DOHH2 (cell line): ENCODE measurements at regions not wholly inside any gene's neighbourhood (a gene's known extent, or its start where the extent isn't known, plus 50 kb on each side); places are given as distances from the start of the nearest gene placed in this dataset.

Source experiments
- H3F3A ChIP-seq: fragments of 200-600 bp; sonication (generic), shearing (Covaris generic); 2 replicates; pipeline ENCODE4 v1.6.0; 2016; ENCODE audit warnings: antibody characterized with exemption, mild to moderate bottlenecking; ENCODE audit not compliant: control insufficient read depth, insufficient read depth
- H3K27ac ChIP-seq: fragments of 200-600 bp; sonication (generic); 2 replicates; pipeline ENCODE4 v1.5.1; 2014; ENCODE audit warnings: low read depth, mild to moderate bottlenecking, low read length, moderate library complexity
- H3K27me3 ChIP-seq: fragments of 200-600 bp; sonication (generic); 2 replicates; pipeline ENCODE4 v1.6.1; 2014; ENCODE audit warnings: mild to moderate bottlenecking, low read length, mixed read lengths; ENCODE audit not compliant: control insufficient read depth
- H3K36me3 ChIP-seq: fragments of 200-600 bp; sonication (generic); 2 replicates; pipeline ENCODE4 v1.6.1; 2014; ENCODE audit warnings: mild to moderate bottlenecking, low read length, moderate library complexity, mixed read lengths; ENCODE audit not compliant: control insufficient read depth
- H3K4me1 ChIP-seq: fragments of 200-600 bp; sonication (generic); 2 replicates; pipeline ENCODE4 v1.6.1; 2014; ENCODE audit warnings: mild to moderate bottlenecking, low read length, mixed read lengths; ENCODE audit not compliant: control insufficient read depth
- H3K4me2 ChIP-seq: fragments of 200-600 bp; sonication (generic); 2 replicates; pipeline ENCODE4 v1.6.0; 2014; ENCODE audit warnings: mild to moderate bottlenecking, low read length, moderate library complexity
- H3K4me3 ChIP-seq: fragments of 200-600 bp; sonication (generic); 2 replicates; pipeline ENCODE4 v1.5.1; 2014; ENCODE audit warnings: mild to moderate bottlenecking, low read length, mixed read lengths
- H3K79me2 ChIP-seq: fragments of 200-600 bp; sonication (generic); 2 replicates; pipeline ENCODE4 v1.6.1; 2014; ENCODE audit warnings: mild to moderate bottlenecking, low read length, mixed read lengths; ENCODE audit not compliant: control insufficient read depth
- H3K9me2 ChIP-seq: fragments of 200-600 bp; sonication (generic); replicated peaks from 2 replicates; pipeline ENCODE4 v1.6.1; 2014; ENCODE audit warnings: mild to moderate bottlenecking, low read length, mixed read lengths; ENCODE audit not compliant: control insufficient read depth
- H3K9me3 ChIP-seq: fragments of 200-600 bp; sonication (generic); 2 replicates; pipeline ENCODE4 v1.6.1; 2014; ENCODE audit warnings: antibody characterized with exemption, low read length, mixed read lengths; ENCODE audit not compliant: control insufficient read depth, insufficient read depth
- H4K20me1 ChIP-seq: fragments of 200-600 bp; sonication (generic); 2 replicates; pipeline ENCODE4 v1.6.0; 2014; ENCODE audit warnings: low read depth, mild to moderate bottlenecking, antibody characterized with exemption, low read length, moderate library complexity; ENCODE audit not compliant: control insufficient read depth, insufficient read depth
- EZH2phosphoT487 ChIP-seq: fragments of 200-600 bp; sonication (generic); IDR thresholded peaks from 2 replicates; pipeline ENCODE4 v1.6.1; 2017; ENCODE audit warnings: borderline replicate concordance, mild to moderate bottlenecking, antibody characterized with exemption, low read length, moderate library complexity, mixed read lengths
- TF ChIP-seq, protein P1 (sequence below): fragments of 200-600 bp; sonication (generic); IDR thresholded peaks from one replicate; pipeline ENCODE4 v1.5.1; 2014; ENCODE audit warnings: antibody characterized with exemption, mild to moderate bottlenecking, low read depth, low read length; ENCODE audit not compliant: poor library complexity, severe bottlenecking

DNA sequence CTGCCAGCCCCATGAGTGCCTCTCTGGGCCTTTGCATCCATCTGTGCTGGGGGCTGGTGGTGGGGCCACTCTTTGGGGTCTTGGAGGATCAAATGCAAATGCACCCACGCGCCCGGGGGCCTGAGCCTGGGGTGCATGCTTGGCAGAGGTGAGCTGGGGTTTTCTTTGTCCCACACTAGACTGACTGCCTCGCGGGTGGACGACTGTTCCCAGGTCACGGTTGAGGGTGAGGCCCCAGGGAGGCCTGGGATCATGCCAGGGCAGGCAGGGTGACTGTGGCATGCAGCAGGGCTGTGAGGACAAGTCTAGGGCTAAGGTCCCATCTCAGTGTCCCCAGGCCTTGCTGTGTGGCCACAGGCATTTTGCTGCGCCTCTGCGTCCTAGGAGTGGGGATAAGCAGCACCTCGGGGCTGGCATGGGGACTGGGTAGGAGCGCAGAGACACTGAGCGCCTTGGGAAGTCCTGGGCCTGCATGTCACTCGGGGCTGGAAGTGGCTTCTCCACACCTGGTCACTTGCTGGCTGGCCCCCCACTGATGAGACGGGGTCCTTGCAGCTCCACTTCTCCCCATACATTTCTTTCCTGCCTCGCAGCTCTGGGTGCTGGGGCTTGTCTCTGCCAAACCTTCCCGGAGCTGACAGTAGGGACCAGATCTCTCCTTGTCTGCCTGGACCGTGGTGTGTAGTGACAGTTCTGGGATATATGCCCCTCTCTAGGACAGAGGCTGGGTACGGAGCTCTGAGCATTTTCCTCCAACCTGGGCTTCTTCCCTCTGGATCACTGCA, 133.1 kb downstream of the CTTN start:
- Histone ChIP-seq H3K9me2 (no peaks in the 10 kb centered on the region), H3K4me3 (no peak overlapping the region), H3F3A (no peaks in the 10 kb centered on the region), H3K9me3 (no peaks in the 10 kb centered on the region), H3K27ac (no peak overlapping the region), H3K27me3 (no peaks in the 10 kb centered on the region), H3K4me2 (no peak overlapping the region), H3K4me1 (no peaks in the 10 kb centered on the region), H3K36me3 (no peaks in the 10 kb centered on the region), H4K20me1 (no peaks in the 10 kb centered on the region), H3K79me2 (no peaks in the 10 kb centered on the region)
- TF ChIP-seq EZH2phosphoT487: no peak
- TF ChIP-seq, protein P1, sequence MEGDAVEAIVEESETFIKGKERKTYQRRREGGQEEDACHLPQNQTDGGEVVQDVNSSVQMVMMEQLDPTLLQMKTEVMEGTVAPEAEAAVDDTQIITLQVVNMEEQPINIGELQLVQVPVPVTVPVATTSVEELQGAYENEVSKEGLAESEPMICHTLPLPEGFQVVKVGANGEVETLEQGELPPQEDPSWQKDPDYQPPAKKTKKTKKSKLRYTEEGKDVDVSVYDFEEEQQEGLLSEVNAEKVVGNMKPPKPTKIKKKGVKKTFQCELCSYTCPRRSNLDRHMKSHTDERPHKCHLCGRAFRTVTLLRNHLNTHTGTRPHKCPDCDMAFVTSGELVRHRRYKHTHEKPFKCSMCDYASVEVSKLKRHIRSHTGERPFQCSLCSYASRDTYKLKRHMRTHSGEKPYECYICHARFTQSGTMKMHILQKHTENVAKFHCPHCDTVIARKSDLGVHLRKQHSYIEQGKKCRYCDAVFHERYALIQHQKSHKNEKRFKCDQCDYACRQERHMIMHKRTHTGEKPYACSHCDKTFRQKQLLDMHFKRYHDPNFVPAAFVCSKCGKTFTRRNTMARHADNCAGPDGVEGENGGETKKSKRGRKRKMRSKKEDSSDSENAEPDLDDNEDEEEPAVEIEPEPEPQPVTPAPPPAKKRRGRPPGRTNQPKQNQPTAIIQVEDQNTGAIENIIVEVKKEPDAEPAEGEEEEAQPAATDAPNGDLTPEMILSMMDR: no peak

DNA sequence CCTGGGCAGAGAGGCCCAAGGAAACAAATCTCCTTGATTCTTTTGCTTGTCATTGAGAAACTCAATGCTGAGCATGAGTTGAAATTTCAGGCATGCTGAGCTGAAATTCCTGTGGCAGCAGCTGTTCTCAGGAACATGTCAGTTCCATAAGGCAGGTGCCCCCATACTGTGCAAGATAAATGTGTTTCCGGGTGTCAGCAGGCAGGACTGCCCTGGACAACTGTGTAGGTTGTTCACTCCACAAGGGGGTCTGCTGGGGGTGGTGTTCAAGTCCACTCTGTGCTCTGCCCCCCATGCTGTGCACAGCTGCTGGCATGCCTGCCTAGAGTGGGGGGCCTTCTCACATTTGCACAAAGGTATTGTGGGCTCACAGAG, 133.7 kb downstream of the CTTN start:
- Histone ChIP-seq H4K20me1 (no peaks in the 10 kb centered on the region), H3K27me3 (no peaks in the 10 kb centered on the region), H3K9me3 (no peaks in the 10 kb centered on the region), H3K27ac (no peak overlapping the region), H3K9me2 (no peaks in the 10 kb centered on the region), H3K79me2 (no peaks in the 10 kb centered on the region), H3K4me3 (no peak overlapping the region), H3K4me2 (no peak overlapping the region), H3K36me3 (no peaks in the 10 kb centered on the region), H3F3A (no peaks in the 10 kb centered on the region), H3K4me1 (no peaks in the 10 kb centered on the region)
- no peak for TF ChIP-seq EZH2phosphoT487
- TF ChIP-seq, protein P1: no peak

DNA sequence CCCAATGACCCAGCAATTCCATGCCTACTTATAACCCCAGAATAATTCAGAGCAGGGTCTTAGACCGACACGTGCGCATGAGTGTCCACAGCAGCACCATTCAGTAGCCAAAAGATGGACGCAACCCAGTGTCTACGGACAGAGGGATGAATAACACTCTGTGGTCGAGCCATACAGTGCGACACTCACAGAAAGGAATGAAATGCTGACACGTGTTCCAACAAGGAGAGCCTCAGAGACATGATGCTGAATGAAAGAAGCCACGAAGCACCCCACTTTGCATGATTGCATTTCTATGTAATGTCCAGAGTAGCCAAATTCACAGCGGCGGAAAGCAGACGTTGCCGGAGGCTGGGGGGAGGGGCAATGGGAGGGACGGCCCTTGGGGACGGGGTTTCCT, 134.4 kb downstream of the CTTN start:
- no peaks in the 10 kb centered on the region for H3K79me2 ChIP-seq

More for the DNA sequence above, 134.4 kb downstream of the CTTN start:
- TF ChIP-seq, protein P1: no peak
- TF ChIP-seq EZH2phosphoT487: no peak
- Histone ChIP-seq H3K4me2 (no peak overlapping the region), H3K36me3 (no peaks in the 10 kb centered on the region), H3K27me3 (no peaks in the 10 kb centered on the region), H3K9me3 (no peaks in the 10 kb centered on the region), H4K20me1 (no peaks in the 10 kb centered on the region), H3F3A (no peaks in the 10 kb centered on the region), H3K4me3 (no peak overlapping the region), H3K9me2 (no peaks in the 10 kb centered on the region), H3K4me1 (no peaks in the 10 kb centered on the region), H3K27ac (no peak overlapping the region)
